Thyroid gland (tissue), 4 donors: ENCODE measurements at regions not wholly inside any gene's neighbourhood (a gene's known extent, or its start where the extent isn't known, plus 50 kb on each side); places are given as distances from the start of the nearest gene placed in this dataset.

Experiments used
- CTCF ChIP-seq, 6 experiments: fragments of 200-600 bp in 3 of 6; fragments of 450-650 bp in 3 of 6; sonication (generic) in 3 of 6; IDR thresholded peaks; one replicate each; pipeline ENCODE4 v1.5.1; 2016 to 2019; ENCODE audit warnings: antibody characterized with exemption in 6 of 6, mild to moderate bottlenecking in 2 of 6, inconsistent platforms in 1 of 6, moderate library complexity in 1 of 6
- POLR2A ChIP-seq, 2 donors: fragments of 450-650 bp; IDR thresholded peaks; one replicate each; pipeline ENCODE4 v1.6.1; 2017; ENCODE audit warnings: antibody characterized with exemption in 2 of 2, mild to moderate bottlenecking in 2 of 2, moderate library complexity in 1 of 2

DNA sequence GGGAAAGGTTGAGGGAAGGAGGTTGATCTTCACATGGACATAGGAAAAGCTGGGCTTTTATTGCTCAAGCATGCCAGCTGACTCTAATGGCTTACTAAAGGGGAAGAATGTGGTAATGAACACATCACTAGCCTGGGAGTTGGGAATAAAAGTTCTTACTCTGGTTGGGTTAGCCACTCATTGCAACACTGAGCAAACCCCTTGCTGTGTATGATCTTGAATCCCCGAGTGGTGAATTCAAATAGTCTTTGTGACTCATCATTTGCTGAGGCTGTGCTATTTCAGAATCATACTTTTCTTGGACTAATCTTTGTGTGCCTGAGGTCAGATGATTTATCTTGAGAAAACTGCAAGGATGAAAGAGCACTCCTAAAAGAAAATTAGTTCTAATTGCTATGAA lies 304.1 kb upstream of the ANO5 start:
- TF ChIP-seq POLR2A (IDR thresholded peaks at IDR 0.05) (no peak), CTCF (IDR thresholded peaks at IDR 0.05) (no peak)
